Stimulated activated CD4-positive, alpha-beta T cell treated with anti-CD3 and anti-CD28 coated beads, Interleukin-12 subunit alpha, Interleukin-12 subunit beta, amount 100 ng/mL, for 48 hours (primary cell): ENCODE measurements at regions not wholly inside any gene's neighbourhood (a gene's known extent, or its start where the extent isn't known, plus 50 kb on each side); places are given as distances from the start of the nearest gene placed in this dataset.

Source experiments
- DNase-seq, 3 donors: peaks; one replicate each; pipeline ENCODE4 v3.0.0-alpha.2; 2020; ENCODE audit warnings: low read depth in 2 of 3, low spot score in 1 of 3

GRCh38 chr4:33323393-33323792 lies 2603.2 kb downstream of the PCDH7 start:
- no peak for DNase-seq

DNA sequence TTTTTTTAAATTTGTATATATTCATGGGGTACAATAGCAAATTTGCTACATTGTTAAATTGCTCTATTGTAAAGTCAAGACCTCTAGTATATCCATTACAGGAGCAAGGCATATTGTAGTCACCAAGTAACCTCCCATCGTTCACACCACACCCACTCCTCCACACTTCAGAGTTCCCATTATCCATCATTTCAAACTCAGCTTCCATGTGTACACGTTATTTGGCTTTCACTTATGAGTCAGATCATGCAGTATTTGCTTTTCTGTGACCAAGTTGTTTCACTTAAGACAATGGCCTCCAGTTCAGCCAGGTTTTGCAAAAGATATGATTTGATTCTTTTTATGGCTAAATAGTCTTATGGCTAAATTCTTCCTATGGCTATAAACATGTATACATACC lies 2614.2 kb downstream of the PCDH7 start:
- DNase-seq, result no peak

- DNase-seq, result no peak
Observed at GRCh38 chr4:33339762-33340161, 2619.6 kb downstream of the PCDH7 start.

- no peak for DNase-seq
Observed at GRCh38 chr4:33340168-33340567, 2620.0 kb downstream of the PCDH7 start.

GRCh38 chr4:33349376-33349775 lies 2629.2 kb downstream of the PCDH7 start:
- no peak for DNase-seq

DNA sequence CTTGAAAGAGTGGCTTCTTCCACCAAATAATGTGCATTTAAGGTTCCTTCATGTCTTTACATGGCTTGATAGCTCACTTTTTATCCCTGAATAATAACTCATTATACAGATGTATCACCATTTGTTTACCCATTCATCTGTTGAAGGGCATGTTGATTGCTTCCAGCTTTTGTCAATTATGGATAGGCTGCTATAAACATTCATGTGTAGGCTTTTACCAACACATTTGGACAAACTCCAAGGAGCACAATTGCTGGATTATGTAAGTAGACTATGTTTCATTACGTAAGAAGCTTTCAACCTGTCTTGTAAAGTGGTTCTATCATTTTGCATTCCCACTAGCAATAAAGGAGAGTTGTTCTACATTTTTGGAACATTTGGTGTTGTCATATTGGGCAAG lies 2637.0 kb downstream of the PCDH7 start:
- no peak for DNase-seq

DNA sequence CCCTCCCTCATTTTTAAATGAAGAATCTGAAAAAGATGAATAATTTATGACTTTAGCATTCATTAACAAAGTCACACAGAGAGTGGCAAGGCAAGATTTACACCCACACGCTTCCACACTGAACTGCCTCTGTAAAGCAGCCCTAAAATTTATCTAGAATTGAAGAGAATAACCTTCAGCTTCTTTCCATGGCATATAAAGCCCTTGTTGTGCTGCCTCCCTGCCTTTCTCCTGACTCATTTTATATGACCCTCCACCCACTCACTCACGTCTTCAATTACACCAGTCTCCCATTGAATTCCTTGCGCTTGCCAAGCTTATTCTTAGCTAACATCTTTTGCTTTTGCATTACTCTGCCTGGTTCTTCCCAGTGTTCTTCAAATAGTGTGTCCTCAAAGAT lies 2649.3 kb downstream of the PCDH7 start:
- DNase-seq, result no peak

GRCh38 chr4:33381816-33382215 lies 2661.6 kb downstream of the PCDH7 start:
- no peak for DNase-seq

- no peak for DNase-seq
Observed at GRCh38 chr4:33386764-33387163, 2666.6 kb downstream of the PCDH7 start.

DNA sequence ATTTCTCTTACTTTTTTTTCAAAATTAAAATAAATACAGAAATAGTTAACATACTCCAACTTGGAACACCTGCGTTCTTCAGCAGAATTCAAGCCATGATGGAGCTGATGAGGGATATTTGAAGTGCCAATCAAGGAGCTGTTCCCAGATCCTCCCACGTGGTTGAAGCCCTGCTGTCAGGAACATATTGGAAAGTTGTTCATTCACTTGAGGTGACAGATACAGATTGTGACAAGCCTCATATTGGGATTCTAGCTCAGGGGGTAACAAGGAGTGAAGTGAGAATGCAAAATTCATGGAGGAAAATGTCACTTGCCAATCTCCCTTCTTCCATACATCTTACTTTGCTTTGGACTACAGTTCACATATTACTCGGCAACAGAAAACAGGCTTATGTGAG lies 2670.8 kb downstream of the PCDH7 start:
- DNase-seq, result no peak

DNA sequence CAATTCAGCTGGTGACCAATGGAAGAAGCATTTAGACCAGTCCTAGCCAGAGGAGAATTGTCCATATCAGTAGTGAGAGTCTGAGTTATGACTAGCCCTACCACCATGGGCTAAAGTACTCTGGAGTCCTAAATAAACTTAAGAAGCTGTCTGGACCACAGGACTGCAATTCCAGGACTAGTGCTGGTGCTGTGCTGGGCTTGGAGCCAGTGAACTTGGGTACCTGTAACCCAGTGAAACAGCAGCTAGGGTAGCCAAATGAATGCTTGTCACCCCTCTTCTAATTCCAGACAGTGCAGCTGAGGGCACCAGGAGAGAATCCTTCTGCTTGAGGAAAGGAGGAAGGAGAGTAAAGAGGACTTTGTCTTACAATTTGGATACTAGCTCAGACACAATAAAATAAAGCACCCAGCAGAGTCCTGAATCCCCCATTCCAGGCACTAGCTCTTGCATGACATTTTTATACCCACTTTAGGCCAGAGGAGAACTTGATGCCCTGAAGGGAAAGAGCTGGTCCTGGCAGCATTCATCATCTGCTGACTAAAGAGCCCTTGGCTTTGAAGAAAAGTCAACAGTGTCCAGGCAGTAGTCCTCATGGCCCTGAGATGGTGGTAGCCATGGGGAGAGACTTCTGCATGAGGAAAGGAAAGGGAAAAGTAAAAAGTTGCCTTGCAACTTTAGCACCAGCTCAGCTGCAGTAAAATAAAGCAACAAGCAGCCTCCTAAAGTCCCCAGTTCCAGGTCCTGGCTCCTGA lies 2675.7 kb downstream of the PCDH7 start:
- no peak for DNase-seq

GRCh38 chr4:33400504-33400903 lies 2680.3 kb downstream of the PCDH7 start:
- no peak for DNase-seq

- DNase-seq, result no peak
Observed at GRCh38 chr4:33407496-33407895, 2687.3 kb downstream of the PCDH7 start.

DNA sequence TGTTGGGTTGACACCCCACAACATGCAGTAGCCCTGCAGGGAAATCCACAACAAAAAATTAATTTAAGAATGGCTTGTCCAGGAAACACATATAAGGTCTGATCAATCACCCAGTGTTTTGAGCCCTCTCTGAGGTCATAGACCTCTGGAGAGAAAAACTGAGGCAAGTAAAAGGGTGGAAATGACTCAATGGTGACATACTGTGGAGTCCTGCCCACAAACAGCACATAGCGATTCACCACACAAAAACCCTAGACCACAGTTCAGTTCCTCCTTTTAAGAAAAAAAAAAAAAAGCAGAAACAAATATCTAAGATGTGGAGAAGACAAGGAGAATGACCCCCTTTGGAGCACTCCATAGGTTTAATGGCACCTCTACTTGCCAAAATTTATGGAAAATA lies 2691.0 kb downstream of the PCDH7 start:
- DNase-seq, result no peak

GRCh38 chr4:33421887-33422286 lies 2701.7 kb downstream of the PCDH7 start:
- no peak for DNase-seq

GRCh38 chr4:33422656-33423055 lies 2702.5 kb downstream of the PCDH7 start:
- no peak for DNase-seq

DNA sequence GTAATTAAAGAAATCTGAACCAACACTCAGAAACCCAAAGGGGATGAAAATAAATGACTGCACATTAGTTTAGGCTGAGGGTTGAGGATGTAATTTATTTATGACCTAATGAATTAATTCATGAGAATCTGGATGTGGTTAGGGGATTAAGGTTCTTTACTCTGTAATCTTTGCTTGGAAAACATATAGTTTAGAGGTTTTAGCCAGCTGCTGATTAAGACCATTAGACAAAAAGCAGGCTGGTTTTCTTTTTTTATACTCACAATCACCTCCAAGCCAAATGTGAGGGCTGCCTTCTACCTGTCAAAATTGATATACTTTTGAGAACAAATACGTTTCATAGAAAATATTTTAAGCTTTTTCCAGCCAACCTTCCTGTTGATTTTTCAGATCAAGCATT lies 2705.8 kb downstream of the PCDH7 start:
- DNase-seq, result no peak

- no peak for DNase-seq
Observed at GRCh38 chr4:33427676-33428075, 2707.5 kb downstream of the PCDH7 start.

DNA sequence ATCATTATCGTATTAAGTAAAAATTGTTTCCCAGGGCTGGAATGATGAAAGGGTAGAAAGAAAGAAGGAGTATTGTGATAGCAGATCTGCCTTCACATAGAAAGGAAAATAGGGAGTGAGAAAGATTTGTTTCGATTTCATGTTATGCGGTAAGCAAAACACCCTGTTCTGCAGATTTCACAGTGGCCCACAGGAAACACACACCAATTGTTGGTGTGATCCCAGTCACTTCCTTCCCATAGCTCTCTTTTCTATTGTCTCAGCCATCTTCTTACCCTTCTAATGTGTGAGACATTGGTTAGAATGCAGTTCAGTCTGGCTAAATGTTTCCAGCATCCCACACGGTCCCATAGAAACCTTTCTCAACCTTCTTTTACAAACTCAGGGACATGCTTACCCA lies 2709.8 kb downstream of the PCDH7 start:
- DNase-seq, result no peak

DNA sequence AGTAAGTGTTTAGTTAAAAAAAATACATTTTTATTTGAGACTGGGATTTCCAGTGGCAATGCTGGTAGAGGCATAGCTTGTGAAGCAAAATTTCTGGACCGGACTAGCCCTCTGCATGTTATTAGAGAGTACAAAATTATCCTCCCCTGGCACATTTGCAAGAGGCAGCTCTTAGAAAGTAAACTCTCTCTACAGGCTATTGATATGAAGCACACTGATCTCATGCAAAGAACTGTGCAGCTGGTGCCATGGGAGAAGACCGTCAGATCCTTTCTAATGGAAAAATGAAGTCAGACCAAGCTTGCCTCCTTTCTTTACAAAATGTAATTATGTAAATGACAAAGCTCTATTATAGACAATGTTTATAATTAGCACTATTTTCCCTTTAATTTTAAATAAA lies 2717.2 kb downstream of the PCDH7 start:
- DNase-seq, result no peak

DNA sequence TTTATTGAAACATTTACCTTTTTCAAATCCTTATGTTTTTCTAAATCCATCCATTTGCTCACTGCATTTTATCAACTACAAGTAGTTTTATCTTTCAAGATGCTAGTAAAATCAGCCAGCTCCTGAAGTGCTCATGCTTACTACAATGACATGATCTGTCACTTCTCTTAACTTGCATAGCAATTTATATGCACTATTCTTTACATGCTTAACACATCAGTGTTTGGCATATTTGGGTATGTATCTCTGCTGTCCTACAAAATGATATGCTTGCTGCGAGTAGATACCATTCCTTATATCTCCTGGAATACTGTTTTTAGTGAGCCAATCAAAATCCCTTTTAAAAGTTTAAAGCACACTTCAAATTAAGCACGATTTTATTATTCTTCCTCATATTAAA lies 2726.8 kb downstream of the PCDH7 start:
- DNase-seq, result no peak

- DNase-seq, result no peak
Observed at GRCh38 chr4:33448948-33449347, 2728.8 kb downstream of the PCDH7 start.

DNA sequence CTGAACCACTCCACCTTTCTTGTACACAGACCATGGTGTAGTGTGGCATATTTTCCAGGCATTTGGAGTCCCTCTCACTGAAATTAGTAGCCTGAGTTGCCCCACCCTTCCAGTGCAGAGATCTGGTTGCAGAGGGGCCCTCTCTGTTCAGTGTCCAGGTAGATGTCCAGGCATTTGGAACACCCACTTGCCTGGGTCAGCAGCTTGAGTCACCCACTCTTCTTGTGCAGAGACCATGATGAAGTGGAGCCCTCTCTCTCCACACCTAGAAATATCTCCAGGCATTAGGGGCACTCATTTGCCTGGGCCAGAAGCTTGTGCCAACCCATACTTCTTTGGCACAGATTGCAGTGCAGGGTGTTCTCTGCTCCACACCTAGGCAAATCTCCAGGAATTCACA lies 2733.3 kb downstream of the PCDH7 start:
- no peak for DNase-seq

GRCh38 chr4:33453916-33454315 lies 2733.7 kb downstream of the PCDH7 start:
- no peak for DNase-seq
